ENCODE measurements at regions not wholly inside any gene's neighbourhood (a gene's known extent, or its start where the extent isn't known, plus 50 kb on each side); places are given as distances from the start of the nearest gene placed in this dataset.
"Not testable (repeated sequence)": the region's sequence is repeated elsewhere in the genome, so short reads cannot be mapped to it uniquely, and the experiment has no call there.

GRCh38 chr16:62741692-62742091 is 705.5 kb upstream of the CDH8 start:
- CTCF ChIA-PET = no interaction called here
- Mint-ChIP-seq H3K9me3 (peaks cover 21% of the 10 kb centered on the region), H3K27me3 (no peaks in the 10 kb centered on the region)

DNA sequence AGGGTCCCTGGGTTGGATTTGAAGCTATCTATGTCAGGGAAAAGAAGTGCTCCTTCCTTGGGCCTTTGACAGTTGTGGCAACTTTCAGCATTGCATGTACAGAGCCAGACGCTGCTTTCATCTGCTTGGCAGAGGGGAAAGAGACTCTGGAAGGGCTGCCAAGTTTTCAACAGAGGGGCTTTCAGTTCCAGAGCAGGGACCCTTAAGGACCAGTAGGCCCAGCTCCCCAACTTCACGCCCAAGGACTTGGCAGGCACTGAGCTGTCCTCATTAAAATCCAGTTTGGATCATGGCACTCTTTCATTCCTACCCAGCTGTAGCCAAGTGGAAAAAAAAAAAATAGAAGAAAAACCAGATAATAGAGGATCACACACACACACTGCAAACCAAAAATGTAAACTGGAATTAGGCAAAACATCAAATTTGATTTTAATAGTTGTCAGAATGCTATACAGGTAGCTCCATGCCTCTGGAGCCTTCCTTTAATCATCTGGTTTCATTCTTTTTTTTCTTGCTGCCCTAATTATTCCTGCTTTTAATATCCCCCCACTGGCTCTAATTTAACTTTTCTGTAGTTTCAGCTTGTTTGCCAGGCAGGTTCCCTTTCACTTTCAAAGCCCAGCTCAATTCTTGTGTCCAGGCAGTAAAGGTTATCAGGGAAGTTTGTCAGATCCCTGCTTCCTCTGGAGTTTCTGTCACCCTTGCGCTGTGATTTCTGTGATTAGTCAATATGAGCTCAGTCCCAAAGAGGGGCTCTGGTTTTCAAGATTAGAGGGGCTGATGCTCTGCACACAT is 702.6 kb upstream of the CDH8 start:
- ChIA-PET CTCF (no interaction called here), POLR2A (no interaction called here)
- Mint-ChIP-seq H3K36me3 (ENCODE audit: low read depth) (no peaks in the 10 kb centered on the region), H3K9me3 (peaks cover 19% of the 10 kb centered on the region), H3K4me1 (ENCODE audit: low read depth) (no peaks in the 10 kb centered on the region), H3K4me3 (no peak overlapping the region), H3K27ac (no peak overlapping the region), H3K27me3 (no peaks in the 10 kb centered on the region)
- no peak for TF ChIP-seq CTCF (IDR thresholded peaks at IDR 0.05)
- Histone ChIP-seq H3K27me3 (ENCODE audit: control insufficient read depth in 1 of 2, insufficient read depth in 2 of 2, low read length in 2 of 2) (no peaks in the 10 kb centered on the region), H3K27ac (ENCODE audit: low read depth in 1 of 2, low read length in 2 of 2) (no peak overlapping the region), H3K4me1 (ENCODE audit: insufficient read depth, low read length) (no peaks in the 10 kb centered on the region), H3K4me3 (ENCODE audit: low read length) (no peak overlapping the region), H3K36me3 (ENCODE audit: insufficient read depth, low read length) (no peaks in the 10 kb centered on the region), H3K9me3 (ENCODE audit: control insufficient read depth in 1 of 2, insufficient read depth in 1 of 2, low read length in 2 of 2) (peaks cover 11 to 14% of the 10 kb centered on the region in 2 experiments)
- DNase-seq (no peak), ATAC-seq (ENCODE audit: poor library complexity) (no peak)
- intact Hi-C loops (cut with DNase I, micrococcal nuclease) = no loop called here

More at GRCh38 chr16:62741692-62742091, 705.5 kb upstream of the CDH8 start:
- H3K27me3 ChIP-seq (ENCODE audit: control insufficient read depth in 1 of 2, insufficient read depth in 2 of 2, low read length in 2 of 2) = no peaks in the 10 kb centered on the region
- no peak for DNase-seq
- no peak for ATAC-seq (ENCODE audit: poor library complexity)
- no peak overlapping the region for H3K27ac ChIP-seq (ENCODE audit: low read depth in 1 of 2, low read length in 2 of 2)
- TF ChIP-seq CTCF (IDR thresholded peaks at IDR 0.05) = no peak
- no peak overlapping the region for H3K4me3 Mint-ChIP-seq
- H3K4me1 ChIP-seq (ENCODE audit: insufficient read depth, low read length) = no peaks in the 10 kb centered on the region
- no peaks in the 10 kb centered on the region for H3K4me1 Mint-ChIP-seq (ENCODE audit: low read depth)
- H3K36me3 Mint-ChIP-seq (ENCODE audit: low read depth) = no peaks in the 10 kb centered on the region
- peaks cover 8 to 17% of the 10 kb centered on the region in 2 experiments for H3K9me3 ChIP-seq (ENCODE audit: control insufficient read depth in 1 of 2, insufficient read depth in 1 of 2, low read length in 2 of 2)
- H3K4me3 ChIP-seq (ENCODE audit: low read length) = no peak overlapping the region
- POLR2A ChIA-PET = no interaction called here
- no peaks in the 10 kb centered on the region for H3K36me3 ChIP-seq (ENCODE audit: insufficient read depth, low read length)
- H3K27ac Mint-ChIP-seq = no peak overlapping the region
- intact Hi-C loops (cut with DNase I, micrococcal nuclease) = no loop called here

- Mint-ChIP-seq H3K27ac (no peak overlapping the region), H3K27me3 (no peaks in the 10 kb centered on the region), H3K4me3 (no peak overlapping the region), H3K4me1 (ENCODE audit: low read depth) (no peaks in the 10 kb centered on the region), H3K36me3 (ENCODE audit: low read depth) (no peaks in the 10 kb centered on the region), H3K9me3 (peaks cover 15% of the 10 kb centered on the region)
- no peaks in the 10 kb centered on the region for H3K27me3 ChIP-seq (ENCODE audit: control insufficient read depth in 1 of 2, insufficient read depth in 2 of 2, low read length in 2 of 2)
- H3K9me3 ChIP-seq (ENCODE audit: control insufficient read depth in 1 of 2, insufficient read depth in 1 of 2, low read length in 2 of 2) = peaks cover 0 to 6% of the 10 kb centered on the region in 2 experiments
- H3K4me1 ChIP-seq (ENCODE audit: insufficient read depth, low read length) = no peaks in the 10 kb centered on the region
- no peaks in the 10 kb centered on the region for H3K36me3 ChIP-seq (ENCODE audit: insufficient read depth, low read length)
- intact Hi-C loops (cut with DNase I, micrococcal nuclease) = no loop called here
- H3K4me3 ChIP-seq (ENCODE audit: low read length) = no peak overlapping the region
- ChIA-PET POLR2A (no interaction called here), CTCF (no interaction called here)
- no peak for ATAC-seq (ENCODE audit: poor library complexity)
- DNase-seq = no peak
- no peak for TF ChIP-seq CTCF (IDR thresholded peaks at IDR 0.05)
- H3K27ac ChIP-seq (ENCODE audit: low read depth in 1 of 2, low read length in 2 of 2) = no peak overlapping the region
These were observed 695.9 kb upstream of the CDH8 start for GRCh38 chr16:62732092-62732491.

- ATAC-seq (ENCODE audit: poor library complexity); CTCF ChIA-PET; H3K36me3 ChIP-seq (ENCODE audit: insufficient read depth, low read length); H3K36me3 Mint-ChIP-seq (ENCODE audit: low read depth); H3K27ac Mint-ChIP-seq; H3K4me3 ChIP-seq (ENCODE audit: low read length); H3K4me3 Mint-ChIP-seq; H3K4me1 Mint-ChIP-seq (ENCODE audit: low read depth); H3K27me3 ChIP-seq (ENCODE audit: control insufficient read depth in 1 of 2, insufficient read depth in 2 of 2, low read length in 2 of 2); intact Hi-C loops (cut with DNase I, micrococcal nuclease); H3K27me3 Mint-ChIP-seq; DNase-seq; H3K27ac ChIP-seq (ENCODE audit: low read depth in 1 of 2, low read length in 2 of 2); POLR2A ChIA-PET; H3K4me1 ChIP-seq (ENCODE audit: insufficient read depth, low read length): not testable (repeated sequence)
- peaks cover 30% of the 10 kb centered on the region for H3K9me3 Mint-ChIP-seq
- peaks cover 4 to 19% of the 10 kb centered on the region in 2 experiments for H3K9me3 ChIP-seq (ENCODE audit: control insufficient read depth in 1 of 2, insufficient read depth in 1 of 2, low read length in 2 of 2)
These were observed 688.5 kb upstream of the CDH8 start for GRCh38 chr16:62724670-62725269.

All from CD4-positive, alpha-beta T cell (primary cell).